HepG2 (cell line): ENCODE measurements at regions not wholly inside any gene's neighbourhood (a gene's known extent, or its start where the extent isn't known, plus 50 kb on each side); places are given as distances from the start of the nearest gene placed in this dataset.

Experiments
- ATAC-seq: fragments of 200-7000 bp; cut with Tn5 transposase; 3 replicates; pipeline ENCODE4 v1.9.1; 2020; ENCODE audit warnings: mild to moderate bottlenecking, moderate library complexity
- BruUV-seq: library from RNA; stranded (reverse); fragments of 400-500 nt; replicated peaks from 2 replicates; lab custom pipeline; 2021; lab: Mats Ljungman, UMichigan
- CTCF ChIA-PET: fragments of 300-600 bp; formaldehyde crosslinking; extraction: SDS; loops from one replicate; lab custom pipeline; 2021; ENCODE audit warnings: low total read pairs, inconsistent platforms, low intra/inter-chr PET ratio; lab: Yijun Ruan, JAX
- POLR2A ChIA-PET: fragments of 350-600 bp; sonication (Branson Sonifier 250); formaldehyde crosslinking; loops from one replicate; lab custom pipeline; 2020; ENCODE audit warnings: antibody characterized with exemption, inconsistent platforms; lab: Yijun Ruan, JAX
- DNase-seq: peaks from one replicate; pipeline ENCODE4 v3.0.0-alpha.2; 2015; ENCODE audit warnings: low spot score
- FAIRE-seq: peaks from 3 replicates; lab custom pipeline; 2011; peaks lifted over from hg19 to GRCh38; lab: Jason Lieb, UNC
- H2AFZ ChIP-seq: one replicate; pipeline ENCODE4 v1.6.1; 2011; ENCODE audit warnings: low read length, inconsistent platforms
- H3K27ac ChIP-seq: fragments of 300-600 bp; 3 replicates; pipeline ENCODE4 v1.8.0; 2011; ENCODE audit warnings: mixed run types, mild to moderate bottlenecking, mixed read lengths, low read length, inconsistent platforms; ENCODE audit not compliant: insufficient read depth; ENCODE audit errors: extremely low read length
- H3K27me3 ChIP-seq, 2 experiments: fragments of 200-600 bp in 1 of 2; 2 replicates in 1 of 2; 3 replicates in 1 of 2; pipeline versions ENCODE4 v1.6.0 to v1.8.0; 2011; ENCODE audit warnings: low read length in 2 of 2, mild to moderate bottlenecking in 2 of 2, moderate library complexity in 2 of 2, inconsistent platforms in 1 of 2; ENCODE audit not compliant: insufficient read depth in 2 of 2, control insufficient read depth in 1 of 2
- H3K36me3 ChIP-seq, 2 experiments: fragments of 200-600 bp in 1 of 2; replicated peaks in 1 of 2; 2 replicates in 1 of 2; 3 replicates in 1 of 2; pipeline versions ENCODE4 v1.5.1 to v1.8.0; 2011; ENCODE audit warnings: low read length in 2 of 2, inconsistent platforms in 1 of 2; ENCODE audit not compliant: insufficient read depth in 2 of 2, control insufficient read depth in 1 of 2
- H3K4me1 ChIP-seq: 2 replicates; pipeline ENCODE4 v1.5.1; 2012; ENCODE audit warnings: low read length, inconsistent platforms; ENCODE audit not compliant: insufficient read depth
- H3K4me2 ChIP-seq: 2 replicates; pipeline ENCODE4 v1.6.0; 2011; ENCODE audit warnings: low read depth, low read length, inconsistent platforms
- H3K4me3 ChIP-seq, 3 experiments: fragments of 200-600 bp in 1 of 3; sonication (generic), shearing (Covaris generic) in 1 of 3; replicated peaks in 1 of 3; 2 replicates each; pipeline ENCODE4 v1.5.1; 2011 to 2016; ENCODE audit warnings: low read length in 3 of 3, inconsistent platforms in 2 of 3, low read depth in 2 of 3, mild to moderate bottlenecking in 2 of 3, control low read depth in 1 of 3, mixed read lengths in 1 of 3; ENCODE audit not compliant: insufficient read depth in 1 of 3
- H3K79me2 ChIP-seq: one replicate; pipeline ENCODE4 v1.6.1; 2011; ENCODE audit warnings: low read length, inconsistent platforms; ENCODE audit not compliant: insufficient read depth
- H3K9ac ChIP-seq: 2 replicates; pipeline ENCODE4 v1.6.0; 2011; ENCODE audit warnings: mild to moderate bottlenecking, low read depth, low read length, inconsistent platforms; ENCODE audit not compliant: insufficient read depth
- H3K9me3 ChIP-seq: 2 replicates; pipeline ENCODE4 v1.5.1; 2012; ENCODE audit warnings: mild to moderate bottlenecking, low read length
- H4K20me1 ChIP-seq: 2 replicates; pipeline ENCODE4 v1.6.0; 2011; ENCODE audit warnings: inconsistent platforms, mild to moderate bottlenecking, low read length, moderate library complexity; ENCODE audit not compliant: insufficient read depth
- EHMT2 ChIP-seq: fragments of 200-600 bp; sonication (generic); IDR thresholded peaks from 2 replicates; pipeline ENCODE4 v1.7.0; 2017; ENCODE audit warnings: antibody characterized with exemption, low read depth, low read length, borderline replicate concordance
- FIP1L1 ChIP-seq: fragments of 200-400 bp; formaldehyde crosslinking; IDR thresholded peaks from 2 replicates; pipeline ENCODE4 v1.6.1; 2018; ENCODE audit warnings: low read depth, mild to moderate bottlenecking, low read length, moderate library complexity, borderline replicate concordance; ENCODE audit not compliant: insufficient read depth
- HIVEP1 ChIP-seq: sonication (generic); formaldehyde crosslinking; IDR thresholded peaks from 2 replicates; pipeline ENCODE4 v1.4.0; 2020; ENCODE audit warnings: mild to moderate bottlenecking, missing genetic modification reagents
- HMGA1 ChIP-seq: sonication (generic); formaldehyde crosslinking; conservative IDR thresholded peaks from 2 replicates; pipeline ENCODE4 v1.4.0; 2020; ENCODE audit warnings: missing genetic modification reagents
- KLF11 ChIP-seq: IDR thresholded peaks from 2 replicates; pipeline ENCODE4 v1.6.1; 2016; ENCODE audit warnings: missing compliant biosample characterization
- MLXIP ChIP-seq: sonication (generic); formaldehyde crosslinking; IDR thresholded peaks from 2 replicates; pipeline ENCODE4 v1.9.0; 2021; ENCODE audit warnings: missing genetic modification reagents, borderline replicate concordance
- NFE2L2 ChIP-seq: fragments of 150-350 bp; IDR thresholded peaks from 2 replicates; pipeline ENCODE4 v1.6.1; 2014; ENCODE audit warnings: low read length
- POGZ ChIP-seq: sonication (generic); formaldehyde crosslinking; IDR thresholded peaks from 2 replicates; pipeline ENCODE4 v1.4.0; 2020; ENCODE audit warnings: mild to moderate bottlenecking, missing genetic modification reagents
- SALL2 ChIP-seq: sonication (generic); formaldehyde crosslinking; IDR thresholded peaks from 2 replicates; pipeline ENCODE4 v1.8.1; 2023; ENCODE audit warnings: mild to moderate bottlenecking, missing genetic modification reagents, inconsistent platforms
- SMAD1 ChIP-seq: sonication (generic); formaldehyde crosslinking; IDR thresholded peaks from 2 replicates; pipeline ENCODE4 v1.4.0; 2020; ENCODE audit warnings: missing genetic modification reagents, low read depth, mild to moderate bottlenecking, borderline replicate concordance
- TCF7 ChIP-seq: sonication (generic); IDR thresholded peaks from 2 replicates; pipeline ENCODE4 v1.6.1; 2016; ENCODE audit warnings: antibody characterized with exemption, low read depth
- TEAD3 ChIP-seq: optimal IDR thresholded peaks from 2 replicates; pipeline ENCODE3; 2016; ENCODE audit warnings: borderline replicate concordance
- ZBTB33 ChIP-seq: sonication (generic); formaldehyde crosslinking; IDR thresholded peaks from 2 replicates; pipeline ENCODE4 v1.4.0; 2020; ENCODE audit warnings: missing genetic modification reagents
- ZNF232 ChIP-seq: sonication (generic); formaldehyde crosslinking; IDR thresholded peaks from 2 replicates; pipeline ENCODE4 v1.4.0; 2020; ENCODE audit warnings: missing genetic modification reagents, borderline replicate concordance
- ZNF317 ChIP-seq: sonication (generic); formaldehyde crosslinking; IDR thresholded peaks from 2 replicates; pipeline ENCODE4 v1.5.0; 2020; ENCODE audit warnings: mild to moderate bottlenecking, missing genetic modification reagents
- ZNF512 ChIP-seq: sonication (generic); formaldehyde crosslinking; IDR thresholded peaks from 2 replicates; pipeline ENCODE4 v1.4.0; 2020; ENCODE audit warnings: mild to moderate bottlenecking, missing genetic modification reagents
- ZNF552 ChIP-seq: sonication (generic); formaldehyde crosslinking; IDR thresholded peaks from 2 replicates; pipeline ENCODE4 v1.9.0; 2022; ENCODE audit warnings: missing genetic modification reagents, mild to moderate bottlenecking, borderline replicate concordance
- ZNF615 ChIP-seq: sonication (generic); formaldehyde crosslinking; IDR thresholded peaks from 2 replicates; pipeline ENCODE4 v1.5.0; 2020; ENCODE audit warnings: mild to moderate bottlenecking, missing genetic modification reagents, borderline replicate concordance
- ZNF616 ChIP-seq: sonication (generic); formaldehyde crosslinking; IDR thresholded peaks from 2 replicates; pipeline ENCODE4 v1.5.0; 2020; ENCODE audit warnings: low read depth, mild to moderate bottlenecking, missing genetic modification reagents
- ZNF644 ChIP-seq: IDR thresholded peaks from 2 replicates; pipeline ENCODE4 v1.6.1; 2016; ENCODE audit warnings: low read depth
- WGBS: methylation state at CpG from one replicate; pipeline ENCODE4 v1.1.6; 2017; ENCODE audit warnings: low lambda C conversion rate; 5-methylcytosine and 5-hydroxymethylcytosine counted together
- in situ Hi-C: cut with HindIII; loops from 2 replicates; pipeline ENCODE4 v1.10.0; 2017; ENCODE audit warnings: low pct_unique_long_range_greater_than_20kb; ENCODE audit not compliant: extremely low pct_ligation_motif_present
- intact Hi-C: fragments of 100-400 bp; cut with micrococcal nuclease; formaldehyde crosslinking; loops from one replicate; pipeline ENCODE4 v1.10.0; 2022; ENCODE audit not compliant: unreplicated experiment

- Histone ChIP-seq H3K9me3 (no peaks in the 10 kb centered on the region), H3K4me3 (peak overlapping the region in 1 of 3 experiments; percentile 47; a peak in 1 of 6 replicates), H3K27ac (no peak overlapping the region), H3K4me2 (peak overlapping the region; percentile 81), H3K4me1 (peaks cover 15% of the 10 kb centered on the region), H4K20me1 (0 out of 2 replicates have a peak, but pooled peaks cover 2% of the 10 kb centered on the region), H3K9ac (no peak overlapping the region), H2AFZ (no peak overlapping the region), H3K79me2 (no peaks in the 10 kb centered on the region), H3K27me3 (peaks cover 0 to 2% of the 10 kb centered on the region in 2 experiments; a peak in 1 of 5 replicates), H3K36me3 (no peaks in the 10 kb centered on the region)
- WGBS: 76% methylated on average over 12 of the region's 12 CpGs
- CTCF ChIA-PET: no interaction called here
- BruUV-seq: no TSS peak
- intact Hi-C loops: no loop called here
- no peak for ATAC-seq
- in situ Hi-C loops: no loop called here
- no peak for FAIRE-seq
- POLR2A ChIA-PET: no interaction called here
- DNase-seq: no peak
- TF ChIP-seq FIP1L1 (no peak), ZBTB33 (CRISPR knock-in tag) (no peak), ZNF615 (CRISPR knock-in tag) (no peak), SALL2 (CRISPR knock-in tag) (0 out of 2 replicates have a peak, but pooled peaks have one; percentile 41), POGZ (CRISPR knock-in tag) (0 out of 2 replicates have a peak, but pooled peaks have one; percentile 0), TCF7 (no peak), ZNF512 (no peak), SMAD1 (CRISPR knock-in tag) (0 out of 2 replicates have a peak, but pooled peaks have one; percentile 7), KLF11 (no peak), ZNF317 (no peak), NFE2L2 (no peak), ZNF232 (CRISPR knock-in tag) (no peak), ZNF552 (no peak), MLXIP (CRISPR knock-in tag) (no peak), EHMT2 (no peak), TEAD3 (CRISPR knock-in tag) (no peak), ZNF644 (CRISPR knock-in tag) (no peak), ZNF616 (CRISPR knock-in tag) (no peak), HMGA1 (CRISPR knock-in tag) (no peak), HIVEP1 (CRISPR knock-in tag) (no peak)
These were observed 56.9 kb upstream of the CTNNBL1 start for GRCh38 chr20:37636977-37637376.
